ENCODE measurements at regions not wholly inside any gene's neighbourhood (a gene's known extent, or its start where the extent isn't known, plus 50 kb on each side); places are given as distances from the start of the nearest gene placed in this dataset.
A peak's percentile ranks its signal among the peaks of the same experiment; 100 is the strongest.
"Not testable (repeated sequence)": the region's sequence is repeated elsewhere in the genome, so short reads cannot be mapped to it uniquely, and the experiment has no call there.

DNA sequence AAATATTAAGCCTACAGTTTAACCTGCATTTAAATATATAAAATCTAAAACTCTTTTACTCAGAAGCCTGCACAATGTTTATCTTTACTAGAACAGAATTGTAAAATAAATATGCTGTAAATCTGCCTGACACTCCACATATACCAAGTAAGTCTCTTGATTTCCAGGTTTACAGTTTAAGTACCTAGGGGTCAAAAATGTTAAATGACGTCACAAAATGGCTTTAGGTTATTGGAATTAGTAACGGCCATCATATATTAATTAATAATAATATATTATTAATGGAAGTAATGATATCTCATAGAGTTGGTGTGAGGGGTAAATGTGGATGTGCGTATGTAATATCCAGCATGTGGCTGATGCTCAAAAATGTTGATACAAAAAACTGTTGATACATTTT, 114.8 kb upstream of the ANO5 start:
- DNase-seq = no peak

DNA sequence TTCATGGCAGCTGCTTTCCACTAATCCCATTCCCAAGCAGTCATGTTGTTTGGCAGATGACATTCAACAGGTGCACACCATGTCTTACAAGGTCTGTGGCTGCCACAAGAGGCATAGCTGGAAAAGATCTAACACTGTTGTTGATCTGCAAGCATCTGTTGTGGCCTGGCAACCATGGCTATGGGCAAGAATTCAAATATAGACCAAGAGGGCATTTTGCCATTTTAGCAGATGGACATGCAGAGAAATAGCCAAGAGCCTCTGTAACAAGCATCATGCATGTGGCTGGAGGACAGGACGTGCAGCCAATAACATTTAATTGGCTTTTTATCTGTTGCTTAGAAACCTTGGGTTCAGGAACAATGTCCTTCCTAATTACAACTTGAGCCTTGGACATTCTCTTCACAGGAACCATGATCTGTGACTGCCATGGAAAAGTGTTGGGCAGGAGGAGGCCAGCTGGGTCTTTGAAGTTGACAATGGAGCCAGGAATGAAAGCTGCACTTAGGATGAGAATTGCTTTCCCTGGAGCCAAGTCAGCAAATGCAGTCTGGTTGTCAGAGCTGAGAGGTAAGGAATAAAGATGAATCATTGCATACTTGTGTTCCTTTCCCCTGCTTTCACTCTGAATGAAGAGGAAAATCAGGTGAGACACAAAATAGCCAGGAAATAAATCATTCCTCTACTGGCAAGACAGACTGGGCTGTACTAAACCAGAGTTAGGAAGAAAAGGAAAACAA, 113.6 kb upstream of the ANO5 start:
- DNase-seq = peak; percentile 67

DNA sequence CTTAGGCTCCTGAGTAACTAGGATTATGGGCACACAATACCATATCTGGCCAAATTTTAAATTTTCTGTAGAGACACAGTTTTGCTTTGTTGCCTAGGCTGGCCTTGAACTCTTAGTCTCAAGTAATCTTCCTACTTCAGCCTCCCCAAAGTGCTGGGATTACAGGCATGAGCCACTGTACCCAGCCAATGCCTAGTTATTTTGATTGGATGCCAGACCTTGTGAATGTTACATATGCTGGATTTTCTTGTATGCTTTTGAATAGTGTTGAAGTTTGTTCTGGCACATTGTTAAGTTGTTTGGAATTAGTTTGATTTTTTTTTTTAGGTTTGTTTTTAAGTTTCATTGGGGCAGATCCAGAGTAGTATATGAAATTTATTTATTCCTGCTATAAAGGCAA, 110.7 kb upstream of the ANO5 start:
- DNase-seq = no peak

DNA sequence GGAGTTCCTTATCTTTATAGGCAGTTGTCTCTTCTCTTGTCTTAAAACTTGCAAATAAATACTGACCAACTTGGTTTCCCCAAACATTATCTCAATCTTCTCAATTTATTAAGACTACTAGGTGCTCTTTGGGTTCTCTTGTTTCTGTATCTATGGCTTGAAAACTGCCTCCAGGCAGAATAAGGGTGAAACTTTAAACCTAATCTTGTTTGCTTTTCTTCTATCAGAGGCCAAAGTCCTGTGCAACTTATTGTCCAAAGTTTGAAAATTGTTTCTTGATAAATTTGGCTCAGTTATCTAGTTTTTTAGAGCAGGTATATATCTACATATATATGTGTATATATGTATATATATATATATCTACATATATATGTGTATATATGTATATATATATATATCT, 110.1 kb upstream of the ANO5 start:
- DNase-seq = no peak

DNA sequence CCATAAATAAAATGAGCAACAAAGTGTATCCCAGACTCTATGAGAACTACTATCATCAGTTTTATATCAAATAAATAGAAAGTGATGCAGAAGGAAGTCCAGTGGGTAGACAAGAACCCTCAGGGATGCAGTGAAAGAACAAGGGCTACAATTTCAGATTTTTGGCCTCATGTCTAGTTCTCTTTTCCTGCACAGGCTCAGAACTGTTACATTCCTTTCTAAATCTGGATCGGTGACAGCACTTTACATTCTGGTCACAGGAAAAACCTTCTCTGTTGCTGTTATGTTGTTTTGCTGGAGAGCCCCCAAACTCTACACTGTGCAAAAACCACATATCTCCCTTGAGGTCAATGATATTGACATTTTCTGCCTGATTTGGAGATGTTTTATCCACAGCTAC, 108.8 kb upstream of the ANO5 start:
- no peak for DNase-seq

DNA sequence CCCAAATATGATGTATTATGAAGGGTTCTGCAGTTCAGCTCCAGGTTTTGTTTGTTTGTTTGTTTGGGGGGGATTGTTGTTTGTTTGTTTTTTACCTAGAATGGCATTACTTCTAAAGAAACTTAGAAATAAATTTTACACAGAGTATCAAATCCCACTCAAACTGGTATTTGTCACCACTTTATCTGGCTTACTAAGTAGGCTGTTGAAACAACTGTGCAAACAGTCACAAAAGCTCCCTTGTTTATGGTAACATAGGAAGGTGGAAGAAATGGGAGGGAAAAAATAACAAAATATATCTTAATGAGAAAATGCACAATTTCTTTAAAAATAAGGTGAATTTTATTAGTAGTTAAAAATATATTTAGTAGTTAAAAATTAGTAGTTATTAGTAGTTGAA, 108.3 kb upstream of the ANO5 start:
- DNase-seq = no peak

DNA sequence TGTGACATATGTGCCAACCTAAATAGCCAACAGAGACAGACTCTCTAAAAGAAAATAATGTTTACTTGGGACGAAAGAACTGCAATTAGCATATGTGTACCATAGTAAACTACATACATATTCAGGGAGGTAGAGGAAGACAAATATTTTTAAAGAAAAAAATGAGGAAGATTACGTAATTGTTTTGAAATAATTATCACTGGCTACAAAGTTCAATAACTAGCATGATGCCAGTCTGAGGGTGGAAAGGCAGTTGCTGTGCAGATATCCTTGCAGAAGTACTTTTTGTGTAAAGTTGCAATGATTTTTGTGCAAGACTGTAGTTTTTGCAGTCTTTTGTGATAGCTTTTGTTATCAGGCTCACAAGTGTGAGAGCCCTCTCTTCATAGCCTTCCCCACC, 103.3 kb upstream of the ANO5 start:
- DNase-seq = no peak

DNA sequence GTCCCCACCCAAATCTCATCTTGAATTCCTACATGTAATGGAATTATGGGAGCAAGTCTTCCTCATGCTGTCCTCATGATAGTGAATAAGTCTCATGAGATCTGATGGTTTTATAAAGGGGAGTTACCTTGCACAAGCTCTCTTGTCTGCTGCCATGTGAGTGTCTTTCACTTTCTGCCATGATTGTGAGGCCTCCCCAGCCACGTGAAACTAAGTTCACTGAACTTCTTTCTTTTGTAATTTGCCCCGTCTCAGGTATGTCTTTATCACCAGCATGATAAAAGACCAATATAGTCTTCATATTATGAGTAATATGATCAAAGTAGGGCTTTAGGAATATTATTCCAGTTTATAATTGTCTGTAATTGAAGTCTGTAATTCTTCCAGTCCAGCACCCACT, 86.3 kb upstream of the ANO5 start:
- DNase-seq = no peak

DNA sequence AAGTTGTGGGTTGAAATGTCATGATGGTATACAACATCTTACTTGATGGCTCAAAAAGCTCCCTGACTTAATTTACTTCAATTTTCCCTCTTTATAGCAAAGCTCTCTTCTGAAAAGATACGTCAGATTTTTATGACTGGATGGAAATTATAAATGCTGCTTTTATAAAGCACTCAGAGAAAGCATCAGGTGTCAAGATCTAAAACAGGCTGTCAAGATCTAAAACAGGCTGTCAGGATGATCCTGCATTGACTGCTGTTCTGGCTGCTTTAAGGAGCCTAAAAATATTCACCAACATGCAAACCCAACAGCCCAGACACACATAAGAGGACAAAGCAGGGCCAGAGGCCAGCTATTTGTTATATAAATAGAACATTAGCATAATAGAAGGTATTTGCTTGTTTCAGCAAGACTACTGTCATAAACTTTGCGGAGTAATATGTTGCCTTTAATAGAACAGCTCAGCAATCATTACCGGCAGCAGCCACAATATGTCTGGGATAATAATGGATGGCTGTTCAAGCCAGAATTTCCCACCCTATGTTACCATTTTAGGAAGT, 77.3 kb upstream of the ANO5 start:
- no peak for DNase-seq

DNA sequence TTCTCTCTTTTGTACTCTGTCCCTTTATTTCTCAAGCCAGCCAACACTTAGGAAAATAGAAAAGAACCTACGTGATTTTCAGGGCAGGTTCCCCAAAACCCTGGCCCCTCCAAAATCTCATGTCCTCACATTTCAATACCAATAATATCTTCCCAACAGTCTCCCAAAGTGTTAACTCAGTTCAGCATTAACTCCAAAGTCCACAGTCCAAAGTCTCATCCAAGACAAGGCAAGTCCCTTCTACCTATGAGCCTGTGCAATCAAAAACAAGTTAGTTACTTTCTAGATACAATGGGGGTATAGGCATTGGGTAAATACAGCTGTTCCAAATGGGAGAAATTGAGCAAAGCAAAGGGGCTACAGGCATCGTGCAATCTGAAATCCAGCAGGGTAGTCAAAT, 64.9 kb upstream of the ANO5 start:
- not testable (repeated sequence) for DNase-seq

DNA sequence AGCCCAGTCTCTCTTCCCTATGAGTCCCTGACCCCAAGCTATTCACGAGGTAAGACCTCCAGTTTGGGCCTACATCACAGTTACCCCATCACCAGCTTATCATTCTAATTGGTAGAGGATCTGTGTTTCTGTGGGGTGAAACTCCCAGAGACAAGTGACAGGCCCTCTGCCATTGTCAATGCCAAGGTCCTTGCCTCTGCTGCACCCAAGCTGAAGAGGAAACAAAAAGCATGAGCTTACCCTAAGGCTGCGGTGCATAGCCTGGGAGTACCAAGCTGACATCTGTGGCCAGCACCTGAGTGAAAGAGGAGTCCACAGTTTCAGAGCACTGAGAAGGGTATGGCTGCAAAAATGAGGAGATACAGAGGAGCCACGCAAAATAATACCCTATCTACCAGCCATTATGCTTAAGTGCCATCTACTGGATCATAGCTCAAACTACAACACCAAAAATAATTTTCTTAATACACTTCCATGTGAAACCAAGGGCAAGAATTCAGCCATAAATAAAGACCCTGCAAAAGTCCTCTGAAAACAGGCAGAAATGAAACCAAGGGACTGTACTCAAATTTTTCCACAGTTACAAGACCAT, 62.3 kb upstream of the ANO5 start:
- DNase-seq = no peak

DNA sequence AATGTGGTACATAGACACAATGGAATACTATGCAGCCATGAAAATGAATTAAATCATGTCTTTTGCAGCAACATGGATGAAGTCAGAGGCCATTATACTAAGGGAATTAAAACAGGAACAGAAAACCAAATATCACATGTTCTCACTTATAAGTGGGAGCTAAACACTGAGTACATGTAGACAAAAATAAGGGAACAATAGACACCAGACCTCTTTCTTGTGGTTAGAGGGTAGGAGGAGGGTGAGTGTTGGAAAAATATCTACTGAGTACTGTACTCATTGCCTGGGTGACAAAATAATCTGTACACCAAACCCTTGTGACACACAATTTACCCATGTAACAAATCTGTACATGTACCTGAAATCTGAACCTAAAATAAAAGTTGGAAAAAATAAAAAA, 59.1 kb upstream of the ANO5 start:
- no peak for DNase-seq

DNA sequence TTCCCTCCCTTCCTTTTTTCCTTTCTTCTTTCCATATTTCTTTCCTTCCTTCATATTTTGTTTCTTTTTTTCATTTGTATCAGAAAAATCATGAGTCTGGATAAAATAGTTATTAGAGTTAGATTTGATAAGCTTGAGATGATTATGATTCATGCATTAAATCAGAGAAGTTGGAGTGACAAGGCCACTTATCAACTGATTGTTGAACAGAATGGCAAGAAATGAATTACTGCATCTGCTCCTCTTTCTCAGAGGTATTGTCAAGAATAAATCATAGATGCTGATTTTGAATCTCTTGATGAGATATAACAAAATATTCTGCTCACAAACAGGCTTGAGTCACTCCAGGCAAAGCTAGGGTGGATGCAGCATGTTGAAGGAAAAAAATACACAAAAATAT, 54.6 kb upstream of the ANO5 start:
- no peak for DNase-seq

Data from right forelimb (tissue), 1 donor.